ENCODE measurements at regions not wholly inside any gene's neighbourhood (a gene's known extent, or its start where the extent isn't known, plus 50 kb on each side); places are given as distances from the start of the nearest gene placed in this dataset.

GRCh38 chr9:13446286-13446937 lies 166.9 kb upstream of the MPDZ start:
- peak in 1 of 2 donors; percentile 14 for TF ChIP-seq CTCF (conservative IDR thresholded peaks at IDR 0.05 in 1 of 2, IDR thresholded peaks at IDR 0.05 in 1 of 2; ENCODE audit: low read depth in 1 of 2, low read length in 2 of 2)
- TF ChIP-seq EZH2 (IDR thresholded peaks at IDR 0.05; ENCODE audit: low read length, missing control alignments), result no peak
